ENCODE measurements at regions not wholly inside any gene's neighbourhood (a gene's known extent, or its start where the extent isn't known, plus 50 kb on each side); places are given as distances from the start of the nearest gene placed in this dataset.
"Not testable (repeated sequence)": the region's sequence is repeated elsewhere in the genome, so short reads cannot be mapped to it uniquely, and the experiment has no call there.

DNA sequence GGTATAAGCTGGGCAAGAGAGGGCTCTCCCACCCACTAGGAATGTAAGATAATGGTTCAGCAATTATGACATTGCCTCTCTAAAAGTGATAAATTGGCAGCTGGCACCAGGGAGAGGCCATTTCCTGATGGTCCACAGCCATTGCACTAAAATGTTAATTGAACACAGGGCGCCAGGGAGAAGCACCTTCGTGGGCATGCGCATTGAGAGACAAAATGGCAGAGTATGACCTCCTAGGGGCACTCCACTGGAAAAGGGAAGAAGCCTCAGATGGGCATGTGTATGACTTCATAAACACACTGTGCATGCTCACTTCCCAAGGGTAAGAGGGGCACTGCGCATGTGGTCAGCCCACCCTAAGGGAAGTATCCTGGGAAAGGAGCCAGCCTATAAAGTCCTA, 419.2 kb downstream of the AGTPBP1 start:
- DNase-seq: no peak

DNA sequence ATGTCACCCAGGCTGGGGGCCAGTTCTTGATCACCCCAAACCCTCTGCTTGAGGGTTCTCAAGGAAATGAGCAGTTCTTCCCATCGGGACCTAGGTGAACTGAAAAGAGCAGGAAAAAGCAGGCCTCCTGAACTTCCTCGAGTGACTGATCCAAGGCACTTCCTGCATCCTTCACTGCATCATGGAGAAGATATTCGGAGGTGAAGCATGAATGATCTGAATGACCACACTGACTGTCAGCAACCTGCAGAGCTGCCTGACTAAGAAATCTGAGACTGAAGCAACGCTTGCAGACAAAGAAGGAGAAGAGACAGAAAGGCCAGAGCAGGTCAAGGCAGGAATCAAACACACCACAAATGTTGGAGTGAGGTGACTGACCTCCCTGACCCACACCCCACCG, 420.2 kb downstream of the AGTPBP1 start:
- DNase-seq: no peak

DNA sequence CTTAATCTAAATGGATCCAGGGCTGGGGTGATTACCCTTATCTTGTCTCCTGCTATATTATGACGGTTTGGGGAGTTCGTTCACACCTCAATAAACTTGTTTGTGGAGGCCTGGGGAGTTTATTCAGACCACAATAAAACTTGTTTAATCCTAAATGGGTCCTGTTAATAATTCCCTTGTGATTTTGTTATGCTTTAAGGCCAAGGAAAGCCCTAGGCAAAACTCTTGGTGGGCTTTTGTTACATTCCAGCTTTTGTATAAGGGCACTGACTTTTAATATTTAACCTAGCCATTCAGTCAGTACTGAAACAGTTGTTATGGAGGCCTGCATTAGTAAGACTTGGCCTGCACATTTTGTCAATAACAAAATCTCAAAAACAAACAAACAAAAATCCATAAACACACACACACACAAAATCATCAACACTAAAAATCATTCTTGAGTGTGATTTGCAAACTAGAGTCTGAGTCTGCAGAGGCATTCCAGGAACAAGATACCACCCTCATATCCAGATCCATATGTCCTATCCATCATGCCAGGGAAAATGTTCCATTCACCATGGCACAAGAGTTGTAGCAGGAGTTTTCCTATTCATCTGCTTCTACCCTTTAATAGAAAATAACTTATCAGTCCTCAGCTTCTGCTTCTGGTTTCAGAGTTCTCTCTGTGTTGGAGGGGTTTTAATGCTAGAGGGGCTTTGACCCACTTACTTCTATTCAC, 421.7 kb downstream of the AGTPBP1 start:
- DNase-seq: no peak

DNA sequence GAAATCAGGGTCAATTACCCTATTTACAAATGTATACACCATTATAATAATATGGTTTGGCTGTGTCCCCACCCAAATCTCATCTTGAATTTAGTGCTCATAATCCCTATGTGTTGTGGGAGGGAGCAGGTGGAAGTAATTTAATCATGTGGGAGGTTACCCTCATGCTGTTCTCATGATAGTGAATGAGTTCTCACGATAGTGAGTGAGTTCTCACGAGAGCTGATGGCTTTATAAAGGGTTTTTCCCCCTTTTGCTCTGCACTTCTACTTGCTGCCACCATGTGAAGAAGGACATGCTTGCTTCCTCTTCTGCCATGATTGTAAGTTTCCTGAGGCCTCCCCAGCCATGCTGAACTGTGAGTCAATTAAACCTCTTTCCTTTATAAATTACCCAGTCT, 426.2 kb downstream of the AGTPBP1 start:
- DNase-seq: not testable (repeated sequence)

DNA sequence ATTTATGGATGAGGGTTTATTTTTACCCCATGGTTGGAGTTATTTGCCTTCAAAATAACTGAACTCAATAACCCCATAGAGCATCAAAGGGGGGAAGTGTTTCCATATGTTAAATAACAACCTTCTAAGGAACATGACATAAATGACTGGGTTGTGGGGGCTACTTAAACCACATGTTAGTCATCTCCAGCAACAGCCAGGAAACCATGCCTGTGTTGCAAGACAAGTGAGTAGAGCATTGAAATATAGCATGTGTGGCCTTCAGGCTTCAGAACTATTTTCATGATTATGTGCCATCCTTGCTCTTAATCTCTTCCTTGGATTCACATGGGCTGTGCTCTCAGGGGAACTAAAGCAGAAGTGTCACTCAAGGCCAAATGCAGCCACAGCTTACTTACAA, 431.2 kb downstream of the AGTPBP1 start:
- no peak for DNase-seq

DNA sequence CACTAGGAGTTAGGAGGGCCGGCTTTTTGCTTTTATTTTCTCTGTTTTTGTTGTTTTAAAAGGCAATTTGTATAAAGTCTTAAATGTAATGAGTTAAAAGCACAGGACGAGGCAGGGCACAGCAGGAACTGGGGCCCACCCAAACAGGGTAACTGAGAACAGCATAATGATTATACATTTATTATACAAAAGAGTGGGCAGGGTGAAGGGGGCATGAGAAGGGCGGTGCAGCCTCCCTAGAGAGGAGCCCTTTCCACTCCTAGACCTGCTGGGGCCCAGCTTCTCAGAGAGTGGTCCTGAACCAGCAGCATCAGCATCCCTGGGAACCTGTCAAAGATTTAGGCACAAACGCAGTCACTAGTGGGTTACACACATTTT, 438.0 kb downstream of the AGTPBP1 start:
- DNase-seq: no peak

DNA sequence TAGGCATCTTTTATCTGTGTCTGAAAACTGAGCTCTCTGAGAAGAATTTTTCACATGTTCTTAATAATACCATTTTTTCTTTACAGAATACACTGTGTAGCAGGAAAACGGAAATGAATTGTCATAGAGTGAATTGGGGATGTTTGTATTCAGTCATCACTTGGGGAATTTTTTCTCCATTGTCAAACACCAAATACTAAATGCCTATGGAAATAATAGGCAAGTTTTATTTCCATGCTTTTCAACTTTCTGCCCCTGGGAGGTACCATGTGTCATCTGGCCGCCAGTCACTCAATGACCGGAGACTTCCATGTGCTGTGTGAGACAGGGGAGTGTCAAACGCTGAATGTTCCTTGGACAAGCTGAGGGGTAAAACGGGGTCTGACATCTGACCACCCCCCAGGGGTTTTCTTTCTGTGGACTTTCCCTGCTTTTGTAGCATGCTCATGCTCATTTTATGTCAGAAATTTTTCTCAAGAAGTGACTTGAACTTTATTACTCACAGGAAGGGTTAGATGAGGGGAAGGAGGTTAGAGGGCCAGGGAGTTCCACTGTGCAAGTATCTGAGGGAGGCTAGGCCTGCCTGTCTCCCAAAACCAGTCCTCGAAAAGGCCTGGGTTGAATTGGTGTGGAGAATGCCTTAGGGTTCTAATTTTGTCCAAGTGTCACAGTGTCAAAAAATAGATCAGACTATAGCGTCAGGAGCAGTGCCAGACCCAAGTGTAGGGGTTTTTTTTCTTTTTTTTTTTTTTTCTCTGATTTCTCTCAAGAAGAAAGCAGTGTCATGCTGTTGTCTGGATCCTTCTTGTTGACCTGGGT, 438.6 kb downstream of the AGTPBP1 start:
- no peak for DNase-seq

DNA sequence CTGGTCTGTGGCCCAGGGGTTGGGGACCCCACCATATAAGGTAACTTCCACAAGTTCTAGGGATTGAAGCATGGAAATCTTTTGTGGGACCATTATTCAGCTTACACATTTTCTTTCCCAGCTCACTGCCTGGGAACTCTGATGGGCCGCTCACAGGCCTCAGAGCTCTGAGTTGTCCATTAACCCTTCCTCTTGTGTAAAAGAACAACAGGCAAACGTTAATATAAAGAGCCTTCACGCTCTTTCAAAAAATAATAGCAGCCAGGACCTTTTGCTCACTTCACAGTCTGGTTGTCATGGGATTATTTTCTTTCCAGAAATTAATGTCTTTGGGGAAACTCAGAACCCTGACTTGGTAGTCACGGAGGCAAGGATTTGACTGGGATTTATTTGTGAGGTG, 443.3 kb downstream of the AGTPBP1 start:
- no peak for DNase-seq

DNA sequence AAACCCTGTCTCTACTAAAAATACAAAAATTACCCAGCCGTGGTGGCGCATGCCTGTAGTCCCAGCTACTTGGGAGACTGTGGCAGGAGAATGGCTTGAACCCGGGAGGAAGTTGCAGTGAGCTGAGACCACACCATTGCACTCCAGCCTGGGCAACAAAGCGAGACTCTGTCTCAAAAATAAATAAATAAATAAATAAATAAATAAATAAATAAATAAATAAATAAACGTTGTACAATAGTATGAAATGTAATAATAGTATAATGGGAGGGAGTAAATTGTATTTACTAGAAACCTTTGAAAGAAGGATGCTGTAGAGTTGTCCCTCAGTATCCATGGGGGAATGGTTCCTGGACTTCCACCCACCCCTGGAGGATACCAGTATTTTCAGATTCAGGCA, 446.5 kb downstream of the AGTPBP1 start:
- not testable (repeated sequence) for DNase-seq

DNA sequence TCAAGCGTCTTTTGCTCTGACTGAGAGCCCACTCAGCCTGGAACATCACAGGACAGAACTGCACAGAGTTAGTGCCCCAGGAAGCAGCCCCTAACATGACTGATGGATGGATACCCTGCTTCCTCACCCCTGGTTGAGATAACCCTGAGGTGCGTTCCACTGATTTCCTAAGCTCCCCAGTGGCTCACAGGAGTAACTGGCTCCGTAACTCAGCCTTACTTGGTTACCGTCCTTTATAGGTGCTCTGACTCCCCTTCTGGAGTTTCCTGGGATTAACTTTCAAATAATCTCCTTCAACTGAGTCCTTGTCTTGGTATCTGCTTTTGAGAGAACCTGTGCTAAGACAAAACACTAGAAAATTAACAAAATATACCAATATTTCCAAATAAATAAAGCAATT, 449.5 kb downstream of the AGTPBP1 start:
- no peak for DNase-seq

DNA sequence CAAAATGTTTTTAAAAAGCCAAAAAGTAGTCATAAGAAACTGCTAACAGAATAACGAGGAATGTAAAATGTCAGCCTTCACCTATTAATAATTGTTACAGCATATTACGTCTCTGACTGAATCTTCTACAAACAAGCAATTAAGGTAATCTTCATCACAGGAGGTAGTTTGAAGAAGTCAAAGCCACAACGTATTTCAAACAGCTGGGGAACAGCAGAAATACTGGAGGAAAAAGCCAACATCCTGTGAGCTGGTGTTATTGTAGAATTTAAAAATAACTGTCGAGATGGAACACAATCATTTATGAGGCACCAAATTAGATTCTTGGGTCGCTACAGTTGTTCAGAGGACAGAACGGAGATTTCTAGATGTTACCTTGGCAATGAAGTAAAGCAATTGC, 450.5 kb downstream of the AGTPBP1 start:
- no peak for DNase-seq

DNA sequence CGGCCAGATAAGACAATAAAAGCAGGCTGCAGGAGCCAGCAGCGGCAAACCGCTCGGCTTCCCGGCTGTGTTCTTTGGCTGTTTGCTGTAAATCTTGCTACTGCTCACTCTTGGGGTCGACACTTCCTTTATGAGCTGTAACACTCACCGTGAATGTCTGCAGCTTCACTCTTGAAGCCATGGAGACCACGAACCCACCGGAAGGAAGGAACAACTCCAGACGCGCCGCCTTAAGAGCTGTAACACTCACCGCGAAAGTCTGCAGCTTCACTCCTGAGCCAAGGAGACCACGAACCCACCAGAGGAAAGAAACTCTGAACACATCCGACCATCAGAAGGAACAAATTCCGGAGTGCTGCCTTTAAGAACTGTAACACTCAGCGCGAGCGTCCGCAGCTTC, 451.7 kb downstream of the AGTPBP1 start:
- DNase-seq: no peak

DNA sequence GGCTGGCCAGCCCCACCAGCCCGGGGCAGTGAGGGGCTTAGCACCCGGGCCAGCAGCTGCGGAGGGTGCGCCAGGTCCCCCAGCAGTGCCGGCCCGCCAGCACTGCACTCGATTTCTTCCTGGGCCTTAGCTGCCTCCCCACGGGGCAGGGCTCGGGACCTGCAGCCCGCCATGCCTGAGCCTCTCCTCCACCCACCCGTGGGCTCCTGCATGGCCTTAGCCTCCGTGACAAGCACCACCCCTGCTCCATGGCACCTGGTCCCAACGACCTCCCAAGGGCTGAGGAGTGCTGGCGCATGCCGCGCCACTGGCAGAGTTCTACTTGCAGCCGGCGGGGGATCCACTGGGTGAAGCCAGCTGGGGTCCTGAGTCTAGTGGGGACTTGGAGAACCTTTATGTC, 452.6 kb downstream of the AGTPBP1 start:
- no peak for DNase-seq

DNA sequence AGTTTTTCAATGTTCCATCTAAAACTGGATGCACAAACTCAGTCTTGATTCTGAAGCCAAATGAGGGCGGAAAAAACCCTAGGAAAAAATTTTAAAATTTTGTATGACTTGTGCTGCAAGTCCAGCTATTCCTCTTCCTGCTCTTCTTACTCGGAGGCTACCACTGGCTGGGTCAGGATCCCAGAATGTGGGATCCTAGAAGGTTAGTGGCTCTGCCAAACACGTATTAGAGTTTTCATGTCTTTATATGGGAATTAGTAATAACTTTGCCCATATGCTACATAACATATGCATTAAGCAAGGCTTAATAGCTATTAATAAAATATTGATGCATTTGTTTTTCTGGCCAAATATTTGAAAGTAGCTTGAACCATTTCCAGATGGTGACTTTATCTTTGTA, 458.3 kb downstream of the AGTPBP1 start:
- DNase-seq: no peak

DNA sequence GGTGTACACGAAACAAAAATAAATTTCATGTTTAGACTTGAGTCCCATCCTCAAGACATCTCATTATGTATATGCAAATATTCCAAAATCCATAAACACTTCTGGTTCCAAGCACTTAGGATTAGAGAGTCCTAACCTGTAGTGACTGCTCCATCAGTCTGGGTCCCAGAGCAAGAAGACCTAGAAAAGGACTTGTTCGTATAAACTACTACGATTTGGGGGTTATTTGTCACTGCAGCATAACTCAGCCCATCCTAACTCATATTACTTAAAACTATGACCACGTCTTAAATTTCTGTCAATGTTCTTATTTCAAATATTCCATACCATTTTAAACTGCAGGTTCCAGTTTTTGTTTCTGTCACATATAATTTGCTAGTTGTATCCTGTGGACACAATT, 463.0 kb downstream of the AGTPBP1 start:
- no peak for DNase-seq

DNA sequence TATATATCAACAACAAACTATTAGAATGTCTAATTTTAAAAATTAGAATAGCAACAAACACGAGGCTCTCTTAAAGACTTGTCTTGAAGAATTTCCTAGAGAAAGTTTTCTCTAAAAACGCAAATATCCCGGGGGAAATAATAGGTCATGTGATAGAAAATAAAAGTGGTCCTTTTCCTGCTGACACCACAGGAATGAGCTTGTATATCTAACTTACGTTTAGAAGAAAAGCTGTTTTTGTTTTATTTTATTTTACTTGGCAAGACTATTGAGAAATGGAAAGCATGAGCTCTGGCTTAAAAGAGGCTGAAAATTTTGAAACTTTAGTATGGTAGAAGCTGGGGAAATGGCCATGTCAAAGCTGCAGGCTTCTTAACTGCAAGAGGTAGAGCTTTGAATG, 465.0 kb downstream of the AGTPBP1 start:
- no peak for DNase-seq

DNA sequence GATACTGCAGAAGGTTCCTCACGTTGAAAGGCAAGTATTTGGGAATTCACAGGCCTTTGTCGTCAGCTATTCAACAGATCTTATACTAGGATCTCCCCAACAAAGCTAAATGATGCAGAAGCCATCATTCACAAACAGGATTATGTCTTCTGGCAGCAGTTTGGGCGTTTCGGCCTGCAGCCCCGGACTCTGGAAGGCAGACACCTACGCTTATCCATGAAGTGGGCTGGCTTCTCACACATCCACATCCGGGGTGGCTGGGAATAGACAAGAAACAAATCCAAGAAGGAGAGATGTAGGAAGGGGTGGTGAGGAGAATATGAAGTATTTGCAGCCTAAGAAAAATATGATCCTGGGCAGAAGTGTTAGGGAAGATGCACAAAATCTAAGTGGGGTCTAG, 471.9 kb downstream of the AGTPBP1 start:
- no peak for DNase-seq

DNA sequence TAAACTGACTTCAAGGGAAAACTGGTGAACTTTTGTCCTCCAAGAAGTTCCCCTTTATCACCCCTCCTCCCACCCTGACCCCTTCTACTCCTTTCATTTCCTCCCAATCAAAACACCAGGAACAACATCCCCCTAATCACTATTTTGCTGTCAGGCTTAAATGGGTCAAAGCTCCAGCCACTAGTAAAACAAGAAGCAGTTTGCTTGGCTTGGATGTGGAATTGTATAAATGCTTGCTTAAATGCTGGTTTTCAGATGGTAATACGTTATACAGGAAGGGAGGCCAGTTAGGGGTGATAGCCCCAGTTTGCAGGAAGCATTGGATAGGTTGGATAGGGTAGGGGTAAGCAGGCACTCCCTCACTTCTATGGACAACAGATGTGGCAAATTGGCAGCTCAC, 473.6 kb downstream of the AGTPBP1 start:
- no peak for DNase-seq

DNA sequence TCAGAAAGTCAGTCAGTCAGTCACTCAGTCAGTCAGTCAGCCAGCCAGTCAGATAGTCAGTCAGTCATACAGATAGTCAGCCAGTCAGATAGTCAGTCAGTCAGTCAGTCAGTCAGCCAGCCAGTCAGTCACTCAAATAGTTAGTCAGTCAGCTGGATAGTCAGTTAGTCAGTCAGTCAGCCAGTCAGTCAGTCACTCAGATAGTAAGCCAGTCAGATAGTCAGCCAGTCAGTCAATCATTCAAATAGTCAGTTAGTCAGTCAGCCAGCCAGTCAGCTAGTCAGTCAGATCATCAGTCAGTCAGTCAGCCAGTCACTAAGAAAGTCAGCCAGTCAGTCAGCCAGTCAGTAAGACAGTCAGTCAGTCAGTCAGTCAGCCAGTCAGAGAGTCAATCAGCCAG, 477.1 kb downstream of the AGTPBP1 start:
- DNase-seq: no peak

DNA sequence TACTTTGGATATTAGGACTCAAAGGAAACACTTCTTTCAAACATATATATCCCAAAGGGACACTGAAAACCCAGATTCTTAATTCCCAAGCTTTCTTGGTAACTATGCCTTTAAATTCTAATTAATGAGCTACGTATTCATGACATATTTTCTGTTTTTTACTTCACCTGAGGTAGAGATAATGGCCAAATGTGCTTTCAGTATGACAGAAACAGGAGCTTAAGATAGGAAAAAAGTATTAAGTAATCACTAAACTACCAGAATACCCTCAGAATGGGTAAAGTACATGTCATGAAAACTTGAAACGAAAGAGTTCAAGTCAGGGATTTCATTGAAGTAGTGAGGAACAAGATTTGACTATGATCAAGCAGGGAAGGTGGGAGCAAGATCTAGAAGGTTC, 478.5 kb downstream of the AGTPBP1 start:
- DNase-seq: no peak

DNA sequence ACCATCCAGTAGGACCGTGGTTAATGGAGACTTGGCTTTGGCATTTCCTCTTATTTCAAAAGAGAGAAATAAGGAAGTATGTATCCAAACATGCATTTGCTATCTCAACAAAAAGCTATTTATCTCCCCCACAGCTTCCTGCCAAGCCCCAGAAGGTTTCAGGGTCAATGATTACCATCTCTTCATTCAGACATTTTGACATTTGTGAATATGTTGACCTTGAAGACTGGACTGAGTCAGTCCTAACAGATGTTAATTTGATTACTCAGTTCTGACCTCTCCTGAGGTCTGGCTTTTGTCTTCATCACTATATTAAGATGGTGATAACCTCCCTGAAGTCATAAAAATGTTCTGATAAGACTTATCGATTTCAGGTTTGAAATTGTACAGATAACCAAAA, 479.4 kb downstream of the AGTPBP1 start:
- no peak for DNase-seq

DNA sequence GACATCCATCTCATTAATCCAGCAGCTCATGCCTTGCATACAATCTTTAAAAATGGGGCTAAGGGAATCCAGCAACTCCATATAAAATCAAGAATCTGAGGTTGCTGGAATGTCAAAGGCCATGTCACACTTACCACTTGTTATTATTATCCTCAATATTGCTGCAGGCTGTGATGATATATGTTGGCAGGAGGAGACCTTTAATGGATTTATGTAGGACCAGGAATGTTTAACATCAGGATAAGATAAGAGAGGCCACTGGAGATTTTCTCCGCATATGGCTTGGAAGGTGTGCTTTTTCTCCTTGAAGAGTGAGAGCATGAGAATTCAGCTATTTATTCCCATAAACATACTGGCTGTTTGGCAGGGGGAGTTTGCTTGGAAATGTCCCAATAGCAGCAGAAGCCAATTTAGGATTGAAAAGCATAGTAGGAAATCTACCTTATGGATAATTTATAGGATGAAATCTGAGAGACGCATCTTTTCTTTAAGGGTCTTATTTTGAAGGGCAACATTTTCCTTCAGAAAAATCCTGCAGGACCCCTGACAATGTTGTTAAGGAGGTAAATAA, 481.4 kb downstream of the AGTPBP1 start:
- DNase-seq: no peak

DNA sequence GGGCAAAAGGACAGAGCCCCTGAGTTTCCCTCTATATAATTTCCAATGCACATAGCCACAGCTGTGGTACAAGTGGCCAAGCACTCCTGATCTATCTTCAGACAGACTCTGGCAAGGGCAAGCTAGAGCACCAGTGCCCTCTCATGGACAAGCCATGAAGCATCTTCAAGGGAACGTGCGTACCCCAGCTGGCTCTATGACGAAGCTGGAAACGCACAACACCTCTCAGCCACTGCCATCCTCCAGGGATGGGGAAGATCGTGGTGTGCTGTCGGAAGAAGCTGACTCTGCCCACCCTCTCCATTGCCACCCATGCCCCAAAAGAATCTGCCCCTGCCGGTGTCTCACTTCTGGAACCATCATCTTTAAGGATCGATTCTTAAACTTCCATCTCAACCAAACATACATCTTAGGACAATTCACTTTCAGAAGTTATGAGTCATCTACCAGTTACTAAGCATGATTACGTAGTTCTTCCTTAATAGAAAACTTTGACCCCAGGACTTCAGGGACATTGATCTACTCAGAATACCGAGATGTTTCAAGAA, 482.9 kb downstream of the AGTPBP1 start:
- no peak for DNase-seq

DNA sequence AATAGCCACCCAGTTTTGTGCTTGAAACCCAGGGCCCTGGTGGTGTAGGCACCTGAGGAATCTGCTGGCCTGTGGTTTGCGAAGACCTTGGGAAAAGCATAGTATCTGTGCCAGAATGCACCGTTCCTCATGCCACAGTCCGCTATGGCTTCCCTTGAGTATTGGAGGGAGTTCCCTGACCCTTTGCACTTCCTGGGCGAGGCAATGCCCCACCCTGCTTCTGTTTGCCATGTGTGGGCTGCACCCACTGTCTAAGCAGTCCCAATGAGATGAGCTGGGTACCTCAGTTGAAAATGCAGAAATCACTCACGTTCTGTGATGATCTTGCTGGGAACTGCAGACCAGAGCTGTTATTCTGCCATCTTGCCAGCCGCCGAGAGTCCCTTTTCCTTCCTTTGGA, 483.5 kb downstream of the AGTPBP1 start:
- DNase-seq: no peak
